Testis (tissue), 2 donors: ENCODE measurements at regions not wholly inside any gene's neighbourhood (a gene's known extent, or its start where the extent isn't known, plus 50 kb on each side); places are given as distances from the start of the nearest gene placed in this dataset.

Experiments
- DNase-seq: peaks from one replicate; pipeline ENCODE4 v3.0.0-alpha.2; 2019
- H3K27ac ChIP-seq, 2 donors: fragments of 200-600 bp; sonication (generic); one replicate each; pipeline ENCODE4 v1.5.1; 2019
- H3K27me3 ChIP-seq: fragments of 200-600 bp; sonication (generic); one replicate; pipeline ENCODE4 v1.5.1; 2019
- H3K36me3 ChIP-seq: fragments of 200-600 bp; sonication (generic); one replicate; pipeline ENCODE4 v1.5.1; 2017; ENCODE audit warnings: low read depth; ENCODE audit errors: missing control alignments
- H3K4me1 ChIP-seq: fragments of 200-600 bp; sonication (generic); one replicate; pipeline ENCODE4 v1.5.1; 2019
- H3K4me3 ChIP-seq, 2 donors: fragments of 200-600 bp; sonication (generic); one replicate each; pipeline ENCODE4 v1.5.1; 2017 to 2019
- H3K9me3 ChIP-seq: fragments of 200-600 bp; sonication (generic); one replicate; pipeline ENCODE4 v1.5.1; 2017
- POLR2A ChIP-seq: fragments of 450-650 bp; IDR thresholded peaks from one replicate; pipeline ENCODE4 v1.6.1; 2017; ENCODE audit warnings: antibody characterized with exemption, mild to moderate bottlenecking, moderate library complexity
- WGBS, 2 donors: methylation state at CpG; one replicate each; pipeline ENCODE4 v1.1.5; 2018; 5-methylcytosine and 5-hydroxymethylcytosine counted together
- intact Hi-C: fragments of 100-400 bp; cut with DNase I; formaldehyde crosslinking; loops from one replicate; pipeline ENCODE4 v1.15.1; 2023; ENCODE audit warnings: low total_unique reads
- TF ChIP-seq, protein P1 (sequence below), 3 experiments: fragments of 450-650 bp in 2 of 3; fragments of 200-600 bp in 1 of 3; sonication (generic) in 1 of 3; IDR thresholded peaks; one replicate each; pipeline ENCODE4 v1.5.1; 2016 to 2019; ENCODE audit warnings: antibody characterized with exemption in 3 of 3, mild to moderate bottlenecking in 2 of 3, moderate library complexity in 1 of 3

DNA sequence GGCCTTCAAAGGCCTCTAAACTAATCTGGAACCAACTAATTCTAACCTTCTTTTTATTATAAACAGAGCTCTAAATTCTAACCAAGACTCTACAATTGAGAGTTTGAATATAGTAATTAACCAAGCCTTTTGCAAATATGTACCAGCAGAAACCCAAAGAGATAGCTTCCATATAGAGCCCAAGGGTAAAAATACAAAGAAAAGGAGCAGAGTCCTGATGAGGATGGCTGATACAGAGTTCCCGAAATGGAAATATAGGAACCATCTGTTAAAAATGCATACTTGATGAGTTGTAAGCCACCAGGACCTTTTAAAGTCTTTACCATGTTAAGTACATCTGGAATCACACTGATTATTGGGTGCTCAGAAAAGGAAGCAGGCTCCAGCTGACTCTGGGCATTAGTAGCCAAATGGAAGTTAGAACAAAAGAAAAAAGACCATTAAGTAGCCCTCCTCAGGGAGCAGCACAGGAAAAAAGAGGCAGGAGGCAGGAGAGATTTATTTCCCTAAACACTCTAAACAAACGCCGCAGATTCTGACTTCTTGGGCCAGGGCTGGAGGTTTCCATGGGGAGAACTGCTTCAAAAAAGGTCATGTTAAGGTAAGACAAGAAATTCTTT is 463.1 kb upstream of the FAT3 start:
- Histone ChIP-seq H3K4me1 (no peaks in the 10 kb centered on the region), H3K9me3 (no peaks in the 10 kb centered on the region), H3K27ac (no peak overlapping the region), H3K27me3 (no peaks in the 10 kb centered on the region), H3K36me3 (no peaks in the 10 kb centered on the region), H3K4me3 (no peak overlapping the region)
- intact Hi-C loops: no loop called here
- DNase-seq: no peak
- TF ChIP-seq, protein P1, sequence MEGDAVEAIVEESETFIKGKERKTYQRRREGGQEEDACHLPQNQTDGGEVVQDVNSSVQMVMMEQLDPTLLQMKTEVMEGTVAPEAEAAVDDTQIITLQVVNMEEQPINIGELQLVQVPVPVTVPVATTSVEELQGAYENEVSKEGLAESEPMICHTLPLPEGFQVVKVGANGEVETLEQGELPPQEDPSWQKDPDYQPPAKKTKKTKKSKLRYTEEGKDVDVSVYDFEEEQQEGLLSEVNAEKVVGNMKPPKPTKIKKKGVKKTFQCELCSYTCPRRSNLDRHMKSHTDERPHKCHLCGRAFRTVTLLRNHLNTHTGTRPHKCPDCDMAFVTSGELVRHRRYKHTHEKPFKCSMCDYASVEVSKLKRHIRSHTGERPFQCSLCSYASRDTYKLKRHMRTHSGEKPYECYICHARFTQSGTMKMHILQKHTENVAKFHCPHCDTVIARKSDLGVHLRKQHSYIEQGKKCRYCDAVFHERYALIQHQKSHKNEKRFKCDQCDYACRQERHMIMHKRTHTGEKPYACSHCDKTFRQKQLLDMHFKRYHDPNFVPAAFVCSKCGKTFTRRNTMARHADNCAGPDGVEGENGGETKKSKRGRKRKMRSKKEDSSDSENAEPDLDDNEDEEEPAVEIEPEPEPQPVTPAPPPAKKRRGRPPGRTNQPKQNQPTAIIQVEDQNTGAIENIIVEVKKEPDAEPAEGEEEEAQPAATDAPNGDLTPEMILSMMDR (IDR thresholded peaks at IDR 0.05): no peak
- TF ChIP-seq POLR2A: no peak
- WGBS, 2 donors: 36 to 47% methylated on average over 3 of the region's 3 CpGs

DNA sequence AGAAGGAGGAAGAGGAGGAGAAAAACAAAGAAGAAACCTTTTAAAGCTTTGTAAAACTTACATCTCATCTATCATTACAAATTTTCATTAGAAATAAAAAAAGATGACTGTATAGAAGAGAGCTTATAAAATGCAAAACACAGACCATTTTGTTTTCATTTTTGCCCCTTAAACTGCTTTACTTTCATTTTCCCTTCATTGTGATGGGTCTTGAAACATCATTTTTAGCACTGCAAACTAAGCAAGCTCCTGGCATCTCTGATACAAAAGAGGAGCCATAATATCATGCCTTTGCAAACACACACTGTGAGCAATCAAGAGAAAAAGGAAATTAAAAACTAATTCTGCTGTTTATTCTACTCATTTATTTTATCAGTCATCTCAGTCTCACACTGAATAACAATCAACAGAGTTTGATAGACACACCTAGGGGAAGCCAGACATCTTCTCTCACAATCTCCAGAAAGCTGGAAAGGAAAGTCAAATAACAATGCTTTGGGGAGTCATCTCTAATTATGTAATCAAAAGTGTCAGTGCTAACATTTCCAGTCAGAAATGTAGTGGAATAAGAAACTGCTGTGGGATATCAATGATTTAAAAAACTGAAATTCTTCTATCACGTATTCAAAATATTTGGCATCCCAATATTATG is 467.7 kb upstream of the FAT3 start:
- TF ChIP-seq, protein P1 (IDR thresholded peaks at IDR 0.05): no peak
- no peak for TF ChIP-seq POLR2A
- intact Hi-C loops: no loop called here
- no peaks in the 10 kb centered on the region for H3K4me1 ChIP-seq
- no peaks in the 10 kb centered on the region for H3K9me3 ChIP-seq
- no peaks in the 10 kb centered on the region for H3K27me3 ChIP-seq
- no peak overlapping the region for H3K27ac ChIP-seq
- H3K4me3 ChIP-seq: no peak overlapping the region
- no peaks in the 10 kb centered on the region for H3K36me3 ChIP-seq
- no peak for DNase-seq
- WGBS, 2 donors: 80 to 92% methylated on average over 1 of the region's 1 CpG

DNA sequence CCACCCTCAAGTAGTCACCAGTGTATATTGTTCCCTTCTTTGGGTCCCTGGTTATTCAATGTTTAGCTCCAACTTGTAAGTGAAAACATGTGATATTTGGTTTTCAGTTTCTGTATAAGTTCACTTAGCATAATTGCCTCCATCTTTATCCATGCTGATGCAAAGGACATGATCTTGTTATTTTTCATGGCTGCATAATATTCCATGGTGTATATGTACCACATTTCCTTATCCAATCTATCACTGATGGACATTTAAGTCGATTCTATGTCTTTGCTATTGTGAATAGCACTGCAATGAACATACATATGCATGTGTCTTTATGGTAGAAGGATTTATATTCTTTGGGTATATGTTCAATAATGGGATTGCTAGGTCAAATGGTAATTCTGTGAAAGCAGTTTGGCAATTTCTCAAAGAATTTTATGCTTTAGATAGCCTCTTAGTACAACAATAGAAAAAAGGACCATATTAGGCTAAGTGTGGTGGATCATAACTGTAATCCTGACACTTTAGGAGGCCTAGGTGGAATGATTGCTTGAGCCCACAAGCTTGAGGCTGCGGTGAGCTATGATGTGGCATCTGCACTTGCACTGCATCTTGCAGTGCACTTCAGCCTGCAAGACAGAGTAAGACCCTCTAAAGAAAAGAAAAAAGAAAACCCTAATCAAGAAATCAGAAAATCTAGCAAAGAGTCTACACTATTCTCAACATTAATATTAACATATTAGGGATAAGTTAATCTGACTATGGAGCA is 468.5 kb upstream of the FAT3 start:
- DNase-seq: no peak
- Histone ChIP-seq H3K4me3 (no peak overlapping the region), H3K4me1 (no peaks in the 10 kb centered on the region), H3K27ac (no peak overlapping the region), H3K9me3 (no peaks in the 10 kb centered on the region), H3K27me3 (no peaks in the 10 kb centered on the region), H3K36me3 (no peaks in the 10 kb centered on the region)
- TF ChIP-seq, protein P1 (IDR thresholded peaks at IDR 0.05): no peak
- TF ChIP-seq POLR2A: no peak
- intact Hi-C loops: no loop called here
- WGBS, 2 donors: 73 to 74% methylated on average over 2 of the region's 2 CpGs

DNA sequence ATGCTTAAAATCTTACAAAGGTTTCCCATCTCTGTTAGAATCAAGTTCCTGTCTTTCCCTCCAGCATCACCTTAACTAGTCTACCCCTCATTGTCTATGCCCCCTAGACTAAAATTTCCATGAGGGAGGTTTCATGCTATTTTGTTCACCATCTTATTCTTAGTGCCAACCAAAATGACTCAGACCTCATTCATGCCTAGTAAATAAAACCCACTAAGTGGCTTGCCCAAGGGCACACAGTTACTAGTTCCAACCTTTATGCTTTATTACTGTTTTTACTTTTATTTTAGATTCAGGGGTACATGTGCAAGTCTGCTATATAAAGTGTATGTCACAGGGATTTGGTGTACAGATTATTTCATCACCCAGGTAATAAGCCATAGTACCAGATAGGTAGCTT is 469.1 kb upstream of the FAT3 start:
- no peaks in the 10 kb centered on the region for H3K9me3 ChIP-seq
- DNase-seq: no peak
- intact Hi-C loops: no loop called here
- no peak overlapping the region for H3K27ac ChIP-seq
- no peaks in the 10 kb centered on the region for H3K27me3 ChIP-seq
- H3K4me1 ChIP-seq: no peaks in the 10 kb centered on the region
- TF ChIP-seq POLR2A: no peak
- TF ChIP-seq, protein P1 (IDR thresholded peaks at IDR 0.05): no peak
- H3K36me3 ChIP-seq: no peaks in the 10 kb centered on the region
- H3K4me3 ChIP-seq: no peak overlapping the region
